ENCODE measurements at regions not wholly inside any gene's neighbourhood (a gene's known extent, or its start where the extent isn't known, plus 50 kb on each side); places are given as distances from the start of the nearest gene placed in this dataset.

GRCh38 chr20:40612247-40612646 lies 76.8 kb downstream of the MAFB start:
- 89 to 92% methylated on average over 4 of the region's 4 CpGs for WGBS, 2 donors
- Histone ChIP-seq H3K36me3 (no peaks in the 10 kb centered on the region), H3K27me3 (no peaks in the 10 kb centered on the region), H3K9me3 (no peaks in the 10 kb centered on the region), H3K4me1 (no peaks in the 10 kb centered on the region), H3K27ac (no peak overlapping the region), H3K4me3 (no peak overlapping the region)
- intact Hi-C loops (cut with DNase I): no loop called here
- TF ChIP-seq, protein P1, sequence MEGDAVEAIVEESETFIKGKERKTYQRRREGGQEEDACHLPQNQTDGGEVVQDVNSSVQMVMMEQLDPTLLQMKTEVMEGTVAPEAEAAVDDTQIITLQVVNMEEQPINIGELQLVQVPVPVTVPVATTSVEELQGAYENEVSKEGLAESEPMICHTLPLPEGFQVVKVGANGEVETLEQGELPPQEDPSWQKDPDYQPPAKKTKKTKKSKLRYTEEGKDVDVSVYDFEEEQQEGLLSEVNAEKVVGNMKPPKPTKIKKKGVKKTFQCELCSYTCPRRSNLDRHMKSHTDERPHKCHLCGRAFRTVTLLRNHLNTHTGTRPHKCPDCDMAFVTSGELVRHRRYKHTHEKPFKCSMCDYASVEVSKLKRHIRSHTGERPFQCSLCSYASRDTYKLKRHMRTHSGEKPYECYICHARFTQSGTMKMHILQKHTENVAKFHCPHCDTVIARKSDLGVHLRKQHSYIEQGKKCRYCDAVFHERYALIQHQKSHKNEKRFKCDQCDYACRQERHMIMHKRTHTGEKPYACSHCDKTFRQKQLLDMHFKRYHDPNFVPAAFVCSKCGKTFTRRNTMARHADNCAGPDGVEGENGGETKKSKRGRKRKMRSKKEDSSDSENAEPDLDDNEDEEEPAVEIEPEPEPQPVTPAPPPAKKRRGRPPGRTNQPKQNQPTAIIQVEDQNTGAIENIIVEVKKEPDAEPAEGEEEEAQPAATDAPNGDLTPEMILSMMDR (IDR thresholded peaks at IDR 0.05): no peak
- no peak for TF ChIP-seq POLR2AphosphoS5 (IDR thresholded peaks at IDR 0.05)
- TF ChIP-seq EP300 (IDR thresholded peaks at IDR 0.05): no peak
- TF ChIP-seq POLR2A (IDR thresholded peaks at IDR 0.05): no peak
- no peak for DNase-seq

DNA sequence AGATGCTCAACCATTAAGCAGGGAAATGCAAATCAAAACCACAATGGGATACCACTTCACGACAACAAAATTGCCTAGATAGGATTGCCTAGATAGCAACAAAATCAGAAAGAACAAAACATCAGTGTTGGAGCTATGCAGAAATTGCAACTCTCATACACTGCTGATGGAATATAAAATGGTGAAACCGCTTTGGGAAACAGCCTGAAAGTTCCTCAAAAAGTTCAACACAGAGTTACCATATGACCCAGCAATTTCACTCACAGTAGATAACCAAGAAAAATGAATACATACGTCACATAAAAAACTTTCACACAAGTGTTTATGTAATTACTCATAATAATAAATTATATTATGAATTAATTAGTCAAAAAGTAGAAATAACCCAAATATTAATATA lies 78.3 kb downstream of the MAFB start:
- TF ChIP-seq, protein P1 (IDR thresholded peaks at IDR 0.05): no peak
- no peak for TF ChIP-seq EP300 (IDR thresholded peaks at IDR 0.05)
- TF ChIP-seq POLR2AphosphoS5 (IDR thresholded peaks at IDR 0.05): no peak
- TF ChIP-seq POLR2A (IDR thresholded peaks at IDR 0.05): no peak
- Histone ChIP-seq H3K36me3 (no peaks in the 10 kb centered on the region), H3K27ac (no peak overlapping the region), H3K9me3 (no peaks in the 10 kb centered on the region), H3K4me3 (no peak overlapping the region), H3K4me1 (no peaks in the 10 kb centered on the region), H3K27me3 (no peaks in the 10 kb centered on the region)
- no peak for DNase-seq
- intact Hi-C loops (cut with DNase I): no loop called here
- 64 to 72% methylated on average over 3 of the region's 3 CpGs for WGBS, 2 donors

- Histone ChIP-seq H3K4me1 (no peaks in the 10 kb centered on the region), H3K9me3 (no peaks in the 10 kb centered on the region), H3K4me3 (no peak overlapping the region), H3K27ac (no peak overlapping the region), H3K36me3 (no peaks in the 10 kb centered on the region), H3K27me3 (no peaks in the 10 kb centered on the region)
- no peak for DNase-seq
- intact Hi-C loops (cut with DNase I): no loop called here
- WGBS, 2 donors: 92 to 94% methylated on average over 5 of the region's 5 CpGs
- TF ChIP-seq, protein P1 (IDR thresholded peaks at IDR 0.05): no peak
- no peak for TF ChIP-seq POLR2AphosphoS5 (IDR thresholded peaks at IDR 0.05)
- no peak for TF ChIP-seq POLR2A (IDR thresholded peaks at IDR 0.05)
- TF ChIP-seq EP300 (IDR thresholded peaks at IDR 0.05): no peak
These were observed 81.1 kb downstream of the MAFB start for GRCh38 chr20:40607927-40608326.

DNA sequence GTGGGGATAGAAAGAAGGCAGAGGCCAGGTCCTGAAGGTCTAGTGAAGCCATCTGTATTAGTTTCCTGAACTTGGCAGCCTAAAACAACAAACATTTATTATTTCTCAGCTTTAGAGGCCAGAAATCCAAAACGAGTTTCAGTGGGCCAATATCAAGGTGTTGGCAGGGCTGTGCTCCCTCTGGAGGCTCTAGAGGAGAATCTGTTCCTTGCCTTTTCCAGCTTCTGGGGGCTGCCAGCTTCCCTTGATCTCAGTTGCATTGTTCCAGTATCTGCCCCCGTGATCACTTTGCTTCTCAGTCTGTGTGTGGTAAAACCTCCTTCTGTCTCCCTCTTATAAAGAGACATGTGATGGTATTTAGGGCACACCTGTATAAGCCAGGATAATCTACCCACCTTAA lies 82.4 kb downstream of the MAFB start:
- no peaks in the 10 kb centered on the region for H3K9me3 ChIP-seq
- no peaks in the 10 kb centered on the region for H3K36me3 ChIP-seq
- DNase-seq: no peak
- intact Hi-C loops (cut with DNase I): no loop called here
- WGBS, 2 donors: 20 to 24% methylated on average over 2 of the region's 2 CpGs
- TF ChIP-seq, protein P1 (IDR thresholded peaks at IDR 0.05): no peak
- H3K4me1 ChIP-seq: no peaks in the 10 kb centered on the region
- H3K27me3 ChIP-seq: no peaks in the 10 kb centered on the region
- no peak overlapping the region for H3K4me3 ChIP-seq
- no peak overlapping the region for H3K27ac ChIP-seq

DNA sequence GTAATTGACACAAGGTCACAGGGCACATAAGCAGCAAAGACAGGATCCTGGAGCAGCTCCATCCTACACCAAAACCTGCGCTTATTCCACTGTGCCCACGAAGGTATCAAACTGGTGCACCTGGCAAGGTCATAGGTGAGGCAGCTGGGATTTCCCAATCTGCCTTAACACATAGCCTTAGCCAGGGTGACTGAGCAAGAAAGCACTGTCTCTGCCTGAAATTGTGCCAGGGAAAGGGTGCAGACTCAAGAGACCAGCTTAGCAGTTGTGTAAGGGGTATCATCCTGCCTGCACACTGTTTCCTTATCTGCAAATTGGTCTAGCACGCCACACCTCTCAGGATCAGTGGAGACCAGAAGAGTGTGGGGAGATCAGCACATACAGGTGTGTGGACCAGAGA lies 82.8 kb downstream of the MAFB start:
- 78 to 87% methylated on average over 3 of the region's 3 CpGs for WGBS, 2 donors
- DNase-seq: no peak
- intact Hi-C loops (cut with DNase I): no loop called here
- no peak overlapping the region for H3K4me3 ChIP-seq
- no peak overlapping the region for H3K27ac ChIP-seq
- no peaks in the 10 kb centered on the region for H3K4me1 ChIP-seq
- H3K36me3 ChIP-seq: no peaks in the 10 kb centered on the region
- no peaks in the 10 kb centered on the region for H3K27me3 ChIP-seq
- no peaks in the 10 kb centered on the region for H3K9me3 ChIP-seq
- TF ChIP-seq POLR2A (IDR thresholded peaks at IDR 0.05) (no peak), POLR2AphosphoS5 (IDR thresholded peaks at IDR 0.05) (no peak), EP300 (IDR thresholded peaks at IDR 0.05) (no peak)
- TF ChIP-seq, protein P1 (IDR thresholded peaks at IDR 0.05): no peak

Measured in sigmoid colon (tissue), 6 donors.